ENCODE measurements at regions not wholly inside any gene's neighbourhood (a gene's known extent, or its start where the extent isn't known, plus 50 kb on each side); places are given as distances from the start of the nearest gene placed in this dataset.

- no peaks in the 10 kb centered on the region for H3K36me3 ChIP-seq (ENCODE audit: control insufficient read depth, insufficient read depth, low read length)
- ChIA-PET CTCF (no interaction called here), POLR2A (no interaction called here)
- peaks cover 1% of the 10 kb centered on the region for H3K27me3 Mint-ChIP-seq (ENCODE audit: insufficient read depth, unreplicated experiment)
- no peaks in the 10 kb centered on the region for H3K27me3 ChIP-seq (replicated peaks; ENCODE audit: control insufficient read depth, insufficient read depth, low read length)
- BruUV-seq (replicated peaks), result no TSS peak
- H3K27ac Mint-ChIP-seq (ENCODE audit: unreplicated experiment), result no peak overlapping the region
- no peak for TF ChIP-seq CTCF (IDR thresholded peaks at IDR 0.05; ENCODE audit: insufficient read depth in 1 of 2, low read depth in 1 of 2, low read length in 1 of 2, severe bottlenecking in 1 of 2, unreplicated experiment in 1 of 2)
- no peaks in the 10 kb centered on the region for H3K4me1 Mint-ChIP-seq (ENCODE audit: low read depth, unreplicated experiment)
- no peaks in the 10 kb centered on the region for H3K4me1 ChIP-seq
- intact Hi-C loops (cut with micrococcal nuclease; ENCODE audit: unreplicated experiment), result no loop called here
- no peaks in the 10 kb centered on the region for H3K36me3 Mint-ChIP-seq (ENCODE audit: insufficient read depth, unreplicated experiment)
- no peak overlapping the region for H3K4me3 ChIP-seq (ENCODE audit: low read depth, low read length)
- H3K9me3 ChIP-seq, result no peaks in the 10 kb centered on the region
- no peak for DNase-seq
- H3K4me3 Mint-ChIP-seq (ENCODE audit: unreplicated experiment), result no peak overlapping the region
- no peaks in the 10 kb centered on the region for H3K9me3 Mint-ChIP-seq (ENCODE audit: unreplicated experiment)
These were observed 225.8 kb upstream of the SFRP2 start for GRCh38 chr4:154014407-154015321.

- Mint-ChIP-seq H3K9me3 (ENCODE audit: unreplicated experiment) (no peaks in the 10 kb centered on the region), H3K4me3 (ENCODE audit: unreplicated experiment) (no peak overlapping the region), H3K36me3 (ENCODE audit: insufficient read depth, unreplicated experiment) (no peaks in the 10 kb centered on the region), H3K27me3 (ENCODE audit: insufficient read depth, unreplicated experiment) (no peaks in the 10 kb centered on the region), H3K4me1 (ENCODE audit: low read depth, unreplicated experiment) (no peaks in the 10 kb centered on the region), H3K27ac (ENCODE audit: unreplicated experiment) (no peak overlapping the region)
- H3K27me3 ChIP-seq (replicated peaks; ENCODE audit: control insufficient read depth, insufficient read depth, low read length), result no peaks in the 10 kb centered on the region
- DNase-seq, result no peak
- ChIA-PET POLR2A (no interaction called here), CTCF (no interaction called here)
- no peak for TF ChIP-seq CTCF (IDR thresholded peaks at IDR 0.05; ENCODE audit: insufficient read depth in 1 of 2, low read depth in 1 of 2, low read length in 1 of 2, severe bottlenecking in 1 of 2, unreplicated experiment in 1 of 2)
- no TSS peak for BruUV-seq (replicated peaks)
- H3K36me3 ChIP-seq (ENCODE audit: control insufficient read depth, insufficient read depth, low read length), result no peaks in the 10 kb centered on the region
- no peak overlapping the region for H3K4me3 ChIP-seq (ENCODE audit: low read depth, low read length)
- H3K9me3 ChIP-seq, result no peaks in the 10 kb centered on the region
- H3K4me1 ChIP-seq, result no peaks in the 10 kb centered on the region
- intact Hi-C loops (cut with micrococcal nuclease; ENCODE audit: unreplicated experiment), result no loop called here
These were observed 224.7 kb upstream of the SFRP2 start for GRCh38 chr4:154013576-154013975.

GRCh38 chr4:154010371-154010770, 221.5 kb upstream of the SFRP2 start:
- H3K9me3 Mint-ChIP-seq (ENCODE audit: unreplicated experiment), result no peaks in the 10 kb centered on the region
- CTCF ChIA-PET, result no interaction called here

More at GRCh38 chr4:154010371-154010770, 221.5 kb upstream of the SFRP2 start:
- Histone ChIP-seq H3K9me3 (no peaks in the 10 kb centered on the region), H3K4me3 (ENCODE audit: low read depth, low read length) (no peak overlapping the region), H3K4me1 (no peaks in the 10 kb centered on the region), H3K36me3 (ENCODE audit: control insufficient read depth, insufficient read depth, low read length) (no peaks in the 10 kb centered on the region), H3K27me3 (replicated peaks; ENCODE audit: control insufficient read depth, insufficient read depth, low read length) (no peaks in the 10 kb centered on the region)
- POLR2A ChIA-PET, result no interaction called here
- H3K27ac Mint-ChIP-seq (ENCODE audit: unreplicated experiment), result no peak overlapping the region
- H3K4me3 Mint-ChIP-seq (ENCODE audit: unreplicated experiment), result no peak overlapping the region
- H3K4me1 Mint-ChIP-seq (ENCODE audit: low read depth, unreplicated experiment), result no peaks in the 10 kb centered on the region
- no peaks in the 10 kb centered on the region for H3K27me3 Mint-ChIP-seq (ENCODE audit: insufficient read depth, unreplicated experiment)
- BruUV-seq (replicated peaks), result no TSS peak
- intact Hi-C loops (cut with micrococcal nuclease; ENCODE audit: unreplicated experiment), result no loop called here
- no peak for DNase-seq
- H3K36me3 Mint-ChIP-seq (ENCODE audit: insufficient read depth, unreplicated experiment), result no peaks in the 10 kb centered on the region
- TF ChIP-seq CTCF (IDR thresholded peaks at IDR 0.05; ENCODE audit: insufficient read depth in 1 of 2, low read depth in 1 of 2, low read length in 1 of 2, severe bottlenecking in 1 of 2, unreplicated experiment in 1 of 2), result no peak

Measured in Caco-2 (cell line).